GM23338 (cell line): ENCODE measurements at regions not wholly inside any gene's neighbourhood (a gene's known extent, or its start where the extent isn't known, plus 50 kb on each side); places are given as distances from the start of the nearest gene placed in this dataset.

ENCODE experiments used
- ATAC-seq: fragments of 200-7000 bp; cut with Tn5 transposase; 3 replicates; pipeline ENCODE4 v1.9.1; 2020
- DNase-seq: peaks from one replicate; pipeline ENCODE4 v3.0.0-alpha.2; 2015; ENCODE audit warnings: low spot score
- H2AFZ ChIP-seq: fragments of 200-600 bp; sonication (generic); 2 replicates; pipeline ENCODE4 v1.8.0; 2016; ENCODE audit warnings: antibody characterized with exemption, mild to moderate bottlenecking, moderate library complexity
- H3F3A ChIP-seq: fragments of 200-600 bp; sonication (generic); replicated peaks from 2 replicates; pipeline ENCODE4 v1.8.0; 2017; ENCODE audit warnings: antibody characterized with exemption, mixed run types, low read depth
- H3K27ac ChIP-seq: fragments of 200-600 bp; sonication (generic); 2 replicates; pipeline ENCODE4 v1.6.1; 2016; ENCODE audit warnings: low read depth
- H3K27me3 ChIP-seq: fragments of 200-600 bp; sonication (generic); 2 replicates; pipeline ENCODE4 v1.8.0; 2016; ENCODE audit warnings: mild to moderate bottlenecking, mixed run types, moderate library complexity; ENCODE audit not compliant: insufficient read depth
- H3K36me3 ChIP-seq: fragments of 200-600 bp; sonication (generic); 2 replicates; pipeline ENCODE4 v1.8.0; 2016; ENCODE audit warnings: mild to moderate bottlenecking; ENCODE audit not compliant: insufficient read depth
- H3K4me1 ChIP-seq: fragments of 200-600 bp; sonication (generic); 2 replicates; pipeline ENCODE4 v1.8.0; 2016; ENCODE audit warnings: mild to moderate bottlenecking, moderate library complexity; ENCODE audit not compliant: insufficient read depth
- H3K4me2 ChIP-seq: fragments of 200-600 bp; sonication (generic); 2 replicates; pipeline ENCODE4 v1.7.1; 2017; ENCODE audit warnings: mixed run types
- H3K4me3 ChIP-seq: fragments of 200-600 bp; sonication (generic); 2 replicates; pipeline ENCODE4 v1.6.1; 2016; ENCODE audit warnings: mixed run types
- H3K79me2 ChIP-seq: fragments of 200-600 bp; sonication (generic); replicated peaks from 2 replicates; pipeline ENCODE4 v1.8.0; 2017; ENCODE audit warnings: mild to moderate bottlenecking; ENCODE audit not compliant: insufficient read depth
- H3K9me2 ChIP-seq: fragments of 200-600 bp; sonication (generic); 2 replicates; pipeline ENCODE4 v1.8.0; 2017; ENCODE audit not compliant: insufficient read depth
- H4K20me1 ChIP-seq: fragments of 200-600 bp; sonication (generic); replicated peaks from 2 replicates; pipeline ENCODE4 v1.8.0; 2017; ENCODE audit warnings: mild to moderate bottlenecking; ENCODE audit not compliant: insufficient read depth
- H3K27ac Mint-ChIP-seq: 2 replicates; pipeline ENCODE4 v1.8.0; 2020; ENCODE audit warnings: inconsistent platforms, mild to moderate bottlenecking, moderate library complexity, mixed read lengths
- H3K27me3 Mint-ChIP-seq: 3 replicates; pipeline ENCODE4 v1.8.0; 2022; ENCODE audit warnings: low read depth, mild to moderate bottlenecking, moderate library complexity, mixed read lengths, inconsistent platforms; ENCODE audit not compliant: insufficient read depth, poor library complexity
- H3K36me3 Mint-ChIP-seq: 3 replicates; pipeline ENCODE4 v1.8.0; 2021; ENCODE audit warnings: low read depth, mild to moderate bottlenecking, inconsistent platforms, moderate library complexity, mixed read lengths
- H3K4me1 Mint-ChIP-seq: 3 replicates; pipeline ENCODE4 v1.8.0; 2020; ENCODE audit warnings: mild to moderate bottlenecking, inconsistent platforms, mixed read lengths
- H3K4me3 Mint-ChIP-seq: 3 replicates; pipeline ENCODE4 v1.8.0; 2021; ENCODE audit warnings: moderate library complexity, mild to moderate bottlenecking, inconsistent platforms, mixed read lengths
- H3K9me3 Mint-ChIP-seq: 3 replicates; pipeline ENCODE4 v1.8.0; 2020; ENCODE audit warnings: moderate library complexity, mild to moderate bottlenecking, inconsistent platforms, mixed read lengths
- CREB1 ChIP-seq: fragments of 250-450 bp; sonication (Bioruptor Pico); IDR thresholded peaks from 2 replicates; pipeline ENCODE4 v1.5.0; 2020; ENCODE audit warnings: low read depth, mild to moderate bottlenecking, moderate library complexity
- ETS1 ChIP-seq: IDR thresholded peaks from 2 replicates; pipeline ENCODE4 v1.6.1; 2016; ENCODE audit warnings: antibody characterized with exemption
- EZH2 ChIP-seq: fragments of 200-600 bp; sonication (generic); IDR thresholded peaks from one replicate; pipeline ENCODE4 v1.8.0; 2017; ENCODE audit warnings: antibody characterized with exemption, mild to moderate bottlenecking, low read depth; ENCODE audit not compliant: unreplicated experiment
- EZH2phosphoT487 ChIP-seq: fragments of 200-600 bp; sonication (generic); IDR thresholded peaks from one replicate; pipeline ENCODE4 v1.8.1; 2018; ENCODE audit warnings: antibody characterized with exemption; ENCODE audit not compliant: unreplicated experiment
- NANOG ChIP-seq: IDR thresholded peaks from 2 replicates; pipeline ENCODE4 v1.6.1; 2016; ENCODE audit warnings: antibody characterized with exemption, borderline replicate concordance
- POLR2AphosphoS5 ChIP-seq: IDR thresholded peaks from 2 replicates; pipeline ENCODE4 v1.6.1; 2016; ENCODE audit warnings: antibody characterized with exemption, low read depth
- STAT1 ChIP-seq: IDR thresholded peaks from one replicate; pipeline ENCODE4 v1.6.1; 2016; ENCODE audit warnings: antibody characterized with exemption; ENCODE audit not compliant: unreplicated experiment
- ZNF114 ChIP-seq: fragments of 250-450 bp; sonication (Bioruptor Pico); IDR thresholded peaks from 2 replicates; pipeline ENCODE4 v1.5.0; 2020; ENCODE audit warnings: mild to moderate bottlenecking, moderate library complexity
- TF ChIP-seq, protein P1 (sequence below): fragments of 250-450 bp; sonication (Bioruptor Pico); IDR thresholded peaks from 2 replicates; pipeline ENCODE4 v1.5.0; 2020; ENCODE audit warnings: mild to moderate bottlenecking, moderate library complexity
- TF ChIP-seq, protein P2 (sequence below), 2 experiments: fragments of 200-600 bp in 1 of 2; sonication (generic) in 1 of 2; conservative IDR thresholded peaks; 2 replicates each; pipeline versions ENCODE4 v1.5.1 to v1.6.1; 2016 to 2017; ENCODE audit warnings: antibody characterized with exemption in 2 of 2, low read depth in 2 of 2, mild to moderate bottlenecking in 2 of 2, moderate library complexity in 1 of 2

- TF ChIP-seq, protein P1, sequence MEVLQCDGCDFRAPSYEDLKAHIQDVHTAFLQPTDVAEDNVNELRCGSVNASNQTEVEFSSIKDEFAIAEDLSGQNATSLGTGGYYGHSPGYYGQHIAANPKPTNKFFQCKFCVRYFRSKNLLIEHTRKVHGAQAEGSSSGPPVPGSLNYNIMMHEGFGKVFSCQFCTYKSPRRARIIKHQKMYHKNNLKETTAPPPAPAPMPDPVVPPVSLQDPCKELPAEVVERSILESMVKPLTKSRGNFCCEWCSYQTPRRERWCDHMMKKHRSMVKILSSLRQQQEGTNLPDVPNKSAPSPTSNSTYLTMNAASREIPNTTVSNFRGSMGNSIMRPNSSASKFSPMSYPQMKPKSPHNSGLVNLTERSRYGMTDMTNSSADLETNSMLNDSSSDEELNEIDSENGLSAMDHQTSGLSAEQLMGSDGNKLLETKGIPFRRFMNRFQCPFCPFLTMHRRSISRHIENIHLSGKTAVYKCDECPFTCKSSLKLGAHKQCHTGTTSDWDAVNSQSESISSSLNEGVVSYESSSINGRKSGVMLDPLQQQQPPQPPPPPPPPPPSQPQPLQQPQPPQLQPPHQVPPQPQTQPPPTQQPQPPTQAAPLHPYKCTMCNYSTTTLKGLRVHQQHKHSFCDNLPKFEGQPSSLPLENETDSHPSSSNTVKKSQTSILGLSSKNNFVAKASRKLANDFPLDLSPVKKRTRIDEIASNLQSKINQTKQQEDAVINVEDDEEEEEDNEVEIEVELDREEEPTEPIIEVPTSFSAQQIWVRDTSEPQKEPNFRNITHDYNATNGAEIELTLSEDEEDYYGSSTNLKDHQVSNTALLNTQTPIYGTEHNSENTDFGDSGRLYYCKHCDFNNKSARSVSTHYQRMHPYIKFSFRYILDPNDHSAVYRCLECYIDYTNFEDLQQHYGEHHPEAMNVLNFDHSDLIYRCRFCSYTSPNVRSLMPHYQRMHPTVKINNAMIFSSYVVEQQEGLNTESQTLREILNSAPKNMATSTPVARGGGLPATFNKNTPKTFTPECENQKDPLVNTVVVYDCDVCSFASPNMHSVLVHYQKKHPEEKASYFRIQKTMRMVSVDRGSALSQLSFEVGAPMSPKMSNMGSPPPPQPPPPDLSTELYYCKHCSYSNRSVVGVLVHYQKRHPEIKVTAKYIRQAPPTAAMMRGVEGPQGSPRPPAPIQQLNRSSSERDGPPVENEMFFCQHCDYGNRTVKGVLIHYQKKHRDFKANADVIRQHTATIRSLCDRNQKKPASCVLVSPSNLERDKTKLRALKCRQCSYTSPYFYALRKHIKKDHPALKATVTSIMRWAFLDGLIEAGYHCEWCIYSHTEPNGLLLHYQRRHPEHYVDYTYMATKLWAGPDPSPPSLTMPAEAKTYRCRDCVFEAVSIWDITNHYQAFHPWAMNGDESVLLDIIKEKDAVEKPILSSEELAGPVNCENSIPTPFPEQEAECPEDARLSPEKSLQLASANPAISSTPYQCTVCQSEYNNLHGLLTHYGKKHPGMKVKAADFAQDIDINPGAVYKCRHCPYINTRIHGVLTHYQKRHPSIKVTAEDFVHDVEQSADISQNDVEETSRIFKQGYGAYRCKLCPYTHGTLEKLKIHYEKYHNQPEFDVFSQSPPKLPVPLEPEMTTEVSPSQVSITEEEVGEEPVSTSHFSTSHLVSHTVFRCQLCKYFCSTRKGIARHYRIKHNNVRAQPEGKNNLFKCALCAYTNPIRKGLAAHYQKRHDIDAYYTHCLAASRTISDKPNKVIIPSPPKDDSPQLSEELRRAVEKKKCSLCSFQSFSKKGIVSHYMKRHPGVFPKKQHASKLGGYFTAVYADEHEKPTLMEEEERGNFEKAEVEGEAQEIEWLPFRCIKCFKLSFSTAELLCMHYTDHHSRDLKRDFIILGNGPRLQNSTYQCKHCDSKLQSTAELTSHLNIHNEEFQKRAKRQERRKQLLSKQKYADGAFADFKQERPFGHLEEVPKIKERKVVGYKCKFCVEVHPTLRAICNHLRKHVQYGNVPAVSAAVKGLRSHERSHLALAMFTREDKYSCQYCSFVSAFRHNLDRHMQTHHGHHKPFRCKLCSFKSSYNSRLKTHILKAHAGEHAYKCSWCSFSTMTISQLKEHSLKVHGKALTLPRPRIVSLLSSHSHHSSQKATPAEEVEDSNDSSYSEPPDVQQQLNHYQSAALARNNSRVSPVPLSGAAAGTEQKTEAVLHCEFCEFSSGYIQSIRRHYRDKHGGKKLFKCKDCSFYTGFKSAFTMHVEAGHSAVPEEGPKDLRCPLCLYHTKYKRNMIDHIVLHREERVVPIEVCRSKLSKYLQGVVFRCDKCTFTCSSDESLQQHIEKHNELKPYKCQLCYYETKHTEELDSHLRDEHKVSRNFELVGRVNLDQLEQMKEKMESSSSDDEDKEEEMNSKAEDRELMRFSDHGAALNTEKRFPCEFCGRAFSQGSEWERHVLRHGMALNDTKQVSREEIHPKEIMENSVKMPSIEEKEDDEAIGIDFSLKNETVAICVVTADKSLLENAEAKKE: no peak
- TF ChIP-seq NANOG (no peak), EZH2 (no peak), ETS1 (no peak), ZNF114 (CRISPR knock-in tag) (no peak), CREB1 (CRISPR knock-in tag) (no peak), POLR2AphosphoS5 (no peak), EZH2phosphoT487 (no peak), STAT1 (no peak)
- TF ChIP-seq, protein P2, sequence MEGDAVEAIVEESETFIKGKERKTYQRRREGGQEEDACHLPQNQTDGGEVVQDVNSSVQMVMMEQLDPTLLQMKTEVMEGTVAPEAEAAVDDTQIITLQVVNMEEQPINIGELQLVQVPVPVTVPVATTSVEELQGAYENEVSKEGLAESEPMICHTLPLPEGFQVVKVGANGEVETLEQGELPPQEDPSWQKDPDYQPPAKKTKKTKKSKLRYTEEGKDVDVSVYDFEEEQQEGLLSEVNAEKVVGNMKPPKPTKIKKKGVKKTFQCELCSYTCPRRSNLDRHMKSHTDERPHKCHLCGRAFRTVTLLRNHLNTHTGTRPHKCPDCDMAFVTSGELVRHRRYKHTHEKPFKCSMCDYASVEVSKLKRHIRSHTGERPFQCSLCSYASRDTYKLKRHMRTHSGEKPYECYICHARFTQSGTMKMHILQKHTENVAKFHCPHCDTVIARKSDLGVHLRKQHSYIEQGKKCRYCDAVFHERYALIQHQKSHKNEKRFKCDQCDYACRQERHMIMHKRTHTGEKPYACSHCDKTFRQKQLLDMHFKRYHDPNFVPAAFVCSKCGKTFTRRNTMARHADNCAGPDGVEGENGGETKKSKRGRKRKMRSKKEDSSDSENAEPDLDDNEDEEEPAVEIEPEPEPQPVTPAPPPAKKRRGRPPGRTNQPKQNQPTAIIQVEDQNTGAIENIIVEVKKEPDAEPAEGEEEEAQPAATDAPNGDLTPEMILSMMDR (conservative IDR thresholded peaks at IDR 0.05; ENCODE audit: low read depth in 2 of 2): no peak
- Histone ChIP-seq H3K4me3 (no peak overlapping the region), H3F3A (no peaks in the 10 kb centered on the region), H3K4me2 (no peak overlapping the region), H3K27ac (no peak overlapping the region), H3K79me2 (no peaks in the 10 kb centered on the region), H4K20me1 (no peaks in the 10 kb centered on the region), H2AFZ (no peak overlapping the region), H3K27me3 (no peaks in the 10 kb centered on the region), H3K9me2 (no peaks in the 10 kb centered on the region), H3K36me3 (no peaks in the 10 kb centered on the region), H3K4me1 (no peaks in the 10 kb centered on the region)
- Mint-ChIP-seq H3K36me3 (no peaks in the 10 kb centered on the region), H3K27ac (no peak overlapping the region), H3K4me3 (no peak overlapping the region), H3K27me3 (no peaks in the 10 kb centered on the region), H3K4me1 (peaks cover 7% of the 10 kb centered on the region), H3K9me3 (0 out of 3 replicates have a peak, but pooled peaks cover 4% of the 10 kb centered on the region)
- ATAC-seq (no peak), DNase-seq (no peak)
These were observed 287.8 kb upstream of the DAB2 start for GRCh38 chr5:39712316-39713249.
